K562 (cell line): ENCODE measurements at regions not wholly inside any gene's neighbourhood (a gene's known extent, or its start where the extent isn't known, plus 50 kb on each side); places are given as distances from the start of the nearest gene placed in this dataset.

Source experiments
- ATAC-seq: fragments of 200-7000 bp; cut with Tn5 transposase; 3 replicates; pipeline ENCODE4 v1.9.1; 2020; ENCODE audit warnings: moderate library complexity
- BruUV-seq: library from RNA; stranded (reverse); fragments of 400-500 nt; replicated peaks from 2 replicates; lab custom pipeline; 2021; lab: Mats Ljungman, UMichigan
- CTCF ChIA-PET: fragments of 300-600 bp; formaldehyde crosslinking; extraction: SDS; loops from one replicate; lab custom pipeline; 2021; ENCODE audit warnings: low intra/inter-chr PET ratio; lab: Yijun Ruan, JAX
- POLR2A ChIA-PET: fragments of 300-600, 350-650 bp; sonication (Branson Sonifier 250); formaldehyde crosslinking; extraction: SDS; loops from one replicate; lab custom pipeline; 2021; ENCODE audit warnings: antibody characterized with exemption, inconsistent platforms; lab: Yijun Ruan, JAX
- DNase-seq, 4 experiments: peaks; one replicate each; pipeline versions ENCODE4 v3.0.0 to v3.0.0-alpha.2; 2011 to 2018; ENCODE audit warnings: low spot score in 3 of 4, mixed read lengths in 3 of 4; ENCODE audit errors: extremely low read depth in 1 of 4
- FAIRE-seq: peaks from 2 replicates; lab custom pipeline; 2011; peaks lifted over from hg19 to GRCh38; lab: Jason Lieb, UNC
- H2AFZ ChIP-seq: 2 replicates; pipeline ENCODE4 v1.6.0; 2011; ENCODE audit warnings: low read depth, low read length, control low read depth, inconsistent platforms
- H3K27ac ChIP-seq: fragments of 200-600 bp; 3 replicates; pipeline ENCODE4 v1.8.0; 2011; ENCODE audit warnings: low read depth, mild to moderate bottlenecking, control low read depth, inconsistent platforms, low read length, moderate library complexity, mixed read lengths; ENCODE audit errors: extremely low read depth
- H3K27me3 ChIP-seq, 2 experiments: fragments of 300-600 bp in 1 of 2; 2 replicates in 1 of 2; 3 replicates in 1 of 2; pipeline versions ENCODE4 v1.6.0 to v1.8.0; 2011; ENCODE audit warnings: inconsistent platforms in 2 of 2, low read length in 2 of 2, mild to moderate bottlenecking in 1 of 2, mixed read lengths in 1 of 2, moderate library complexity in 1 of 2; ENCODE audit not compliant: control insufficient read depth in 2 of 2, insufficient read depth in 2 of 2
- H3K36me3 ChIP-seq: fragments of 300-600 bp; 3 replicates; pipeline ENCODE4 v1.8.0; 2011; ENCODE audit warnings: mild to moderate bottlenecking, low read length, inconsistent platforms; ENCODE audit not compliant: control insufficient read depth, insufficient read depth
- H3K4me1 ChIP-seq, 2 experiments: fragments of 200-600 bp in 1 of 2; replicated peaks in 1 of 2; 2 replicates in 1 of 2; 3 replicates in 1 of 2; pipeline versions ENCODE4 v1.5.1 to v1.8.0; 2011; ENCODE audit warnings: inconsistent platforms in 2 of 2, low read length in 2 of 2, mild to moderate bottlenecking in 1 of 2, mixed read lengths in 1 of 2, moderate library complexity in 1 of 2; ENCODE audit not compliant: control insufficient read depth in 2 of 2, insufficient read depth in 2 of 2
- H3K4me2 ChIP-seq: 2 replicates; pipeline ENCODE4 v1.6.1; 2011; ENCODE audit warnings: low read length, control low read depth, inconsistent platforms, mixed read lengths; ENCODE audit not compliant: insufficient read depth
- H3K4me3 ChIP-seq: fragments of 200-600 bp; sonication (generic), shearing (Covaris generic); 2 replicates; pipeline ENCODE4 v1.5.1; 2016; ENCODE audit warnings: control low read depth, inconsistent platforms
- H3K79me2 ChIP-seq: fragments of 200-600 bp; 3 replicates; pipeline ENCODE4 v1.8.0; 2011; ENCODE audit warnings: low read length, inconsistent platforms; ENCODE audit not compliant: control insufficient read depth, insufficient read depth
- H3K9ac ChIP-seq, 2 experiments: 2 replicates each; pipeline versions ENCODE4 v1.6.0 to v1.6.1; 2011; ENCODE audit warnings: low read depth in 2 of 2, low read length in 2 of 2, control low read depth in 1 of 2, inconsistent platforms in 1 of 2, mild to moderate bottlenecking in 1 of 2, mixed read lengths in 1 of 2; ENCODE audit not compliant: insufficient read depth in 1 of 2
- H3K9me1 ChIP-seq: one replicate; pipeline ENCODE4 v1.6.0; 2011; ENCODE audit warnings: inconsistent platforms, mild to moderate bottlenecking, low read length, moderate library complexity; ENCODE audit not compliant: control insufficient read depth, insufficient read depth
- H3K9me3 ChIP-seq: replicated peaks from 2 replicates; pipeline ENCODE4 v1.5.1; 2011; ENCODE audit warnings: low read depth, low read length, inconsistent platforms; ENCODE audit not compliant: control insufficient read depth, insufficient read depth
- H4K20me1 ChIP-seq: replicated peaks from 2 replicates; pipeline ENCODE4 v1.6.1; 2011; ENCODE audit warnings: low read length, inconsistent platforms, mixed read lengths; ENCODE audit not compliant: control insufficient read depth, insufficient read depth
- FUS ChIP-seq: fragments of 200-400 bp; formaldehyde crosslinking; optimal IDR thresholded peaks from 2 replicates; pipeline ENCODE3; 2017; ENCODE audit warnings: low read depth, low read length
- HOXB6 ChIP-seq: fragments of 250-450 bp; sonication (Bioruptor Pico); IDR thresholded peaks from 2 replicates; pipeline ENCODE4 v1.5.1; 2022; ENCODE audit warnings: mild to moderate bottlenecking, borderline replicate concordance
- KDM2B ChIP-seq: fragments of 250-450 bp; sonication (Bioruptor Pico); IDR thresholded peaks from 2 replicates; pipeline ENCODE4 v1.8.0; 2021; ENCODE audit warnings: mild to moderate bottlenecking, moderate library complexity
- KDM4B ChIP-seq, 2 experiments: fragments of 450-650 bp in 1 of 2; sonication (generic) in 1 of 2; IDR thresholded peaks; 2 replicates each; pipeline ENCODE4 v1.6.1; 2016 to 2017; ENCODE audit warnings: borderline replicate concordance in 2 of 2, antibody characterized with exemption in 1 of 2, low read depth in 1 of 2, mild to moderate bottlenecking in 1 of 2
- KHSRP ChIP-seq: fragments of 450-650 bp; IDR thresholded peaks from 2 replicates; pipeline ENCODE4 v1.6.1; 2017
- MTA2 ChIP-seq: fragments of 450-650 bp; IDR thresholded peaks from 2 replicates; pipeline ENCODE4 v1.6.1; 2016; ENCODE audit warnings: low read depth
- PCBP2 ChIP-seq: fragments of 200-400 bp; formaldehyde crosslinking; IDR thresholded peaks from 2 replicates; pipeline ENCODE4 v1.6.1; 2018; ENCODE audit warnings: low read length, low read depth, mild to moderate bottlenecking, moderate library complexity; ENCODE audit not compliant: poor library complexity, severe bottlenecking
- PML ChIP-seq: IDR thresholded peaks from 2 replicates; pipeline ENCODE4 v1.6.1; 2012; ENCODE audit warnings: low read length, inconsistent platforms
- PYGO2 ChIP-seq: fragments of 450-650 bp; IDR thresholded peaks from 2 replicates; pipeline ENCODE4 v1.6.1; 2016; ENCODE audit warnings: mild to moderate bottlenecking, missing genetic modification characterization, moderate library complexity, missing compliant biosample characterization
- RBBP5 ChIP-seq: fragments of 200-600 bp; sonication (generic); IDR thresholded peaks from 2 replicates; pipeline ENCODE4 v1.6.1; 2012; ENCODE audit warnings: borderline replicate concordance, mild to moderate bottlenecking, low read length, control low read depth, inconsistent platforms; ENCODE audit not compliant: insufficient read depth, poor library complexity, severe bottlenecking
- SIN3B ChIP-seq: fragments of 450-650 bp; IDR thresholded peaks from 2 replicates; pipeline ENCODE4 v1.6.1; 2017; ENCODE audit warnings: low read depth, mild to moderate bottlenecking, moderate library complexity
- SMC3 ChIP-seq: conservative IDR thresholded peaks from 2 replicates; pipeline ENCODE4 v1.6.1; 2011; ENCODE audit warnings: low read depth, low read length, improper control_type of control experiment; ENCODE audit not compliant: insufficient read depth
- ZNF589 ChIP-seq: fragments of 200-800 bp; sonication (Bioruptor generic); IDR thresholded peaks from 2 replicates; pipeline ENCODE4 v1.6.1; 2016; ENCODE audit warnings: low read depth, missing genetic modification characterization, missing compliant biosample characterization
- WGBS: fragments of 100-300 bp; shearing (Covaris generic); methylation state at CpG from one replicate; pipeline ENCODE4 v1.1.6; 2016; ENCODE audit warnings: low coverage, mixed read lengths; ENCODE audit not compliant: insufficient coverage; ENCODE audit errors: missing lambda C conversion rate; 5-methylcytosine and 5-hydroxymethylcytosine counted together
- in situ Hi-C: fragments of 300-500 bp; cut with MboI; formaldehyde crosslinking; loops from 4 replicates; pipeline ENCODE4 v1.15.0; 2018; ENCODE audit warnings: inconsistent platforms, mixed read lengths
- intact Hi-C: fragments of 100-400 bp; cut with micrococcal nuclease; formaldehyde crosslinking; loops from 2 replicates; pipeline ENCODE4 v1.14.2; 2022
- TF ChIP-seq, protein P1 (sequence below): sonication (generic); formaldehyde crosslinking; IDR thresholded peaks from 2 replicates; pipeline ENCODE4 v1.8.0; 2022; ENCODE audit warnings: missing genetic modification reagents, mild to moderate bottlenecking, borderline replicate concordance
- TF ChIP-seq, protein P2 (sequence below): fragments of 250-450 bp; sonication (Bioruptor Pico); IDR thresholded peaks from 2 replicates; pipeline ENCODE4 v1.6.1; 2021; ENCODE audit warnings: mild to moderate bottlenecking
- TF ChIP-seq, protein P3 (sequence below): sonication (generic); formaldehyde crosslinking; IDR thresholded peaks from 2 replicates; pipeline ENCODE4 v1.8.0; 2022; ENCODE audit warnings: mild to moderate bottlenecking, missing genetic modification reagents

DNA sequence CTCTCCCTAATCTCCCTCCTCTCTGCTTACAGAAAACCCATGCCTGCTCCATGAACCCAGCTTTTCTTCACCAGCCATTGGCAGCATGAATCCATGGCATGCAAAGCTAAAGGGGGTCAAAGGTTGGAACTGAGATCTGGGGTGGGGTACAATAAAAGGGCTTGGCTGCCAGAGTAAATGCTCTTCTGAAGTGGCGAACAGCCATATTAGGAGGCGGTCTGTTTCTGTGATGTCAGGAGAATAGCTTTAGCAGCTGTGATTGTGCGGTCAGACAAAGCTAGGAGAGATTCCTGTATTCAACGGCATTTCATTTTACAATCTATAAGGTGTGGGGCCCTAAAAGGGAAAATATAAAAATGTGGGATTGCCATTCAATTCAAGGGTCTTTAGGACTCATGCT, 71.7 kb upstream of the TMPRSS2 start:
- H3K4me2 ChIP-seq = no peak overlapping the region

DNA sequence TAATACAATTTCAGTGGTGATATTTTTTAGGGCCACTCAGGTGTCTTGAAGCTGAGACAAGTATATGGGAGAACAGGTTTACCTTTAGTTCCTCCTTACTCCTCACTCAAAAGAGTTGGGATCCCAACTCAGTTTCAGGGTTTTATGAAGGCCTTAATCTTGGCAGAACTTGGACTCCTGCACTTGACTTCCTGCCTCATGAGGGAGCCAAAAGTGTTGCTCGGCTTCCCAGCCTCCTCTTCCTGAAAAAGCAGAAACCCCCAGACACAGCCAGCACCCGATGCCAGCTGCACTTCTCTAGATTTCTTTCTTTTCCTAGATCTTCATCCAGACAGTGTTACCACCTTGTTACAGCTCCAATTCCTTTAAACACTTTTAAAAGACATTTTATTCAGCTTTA, 70.8 kb upstream of the TMPRSS2 start:
- H3K79me2 ChIP-seq = no peaks in the 10 kb centered on the region
- POLR2A ChIA-PET = interaction anchor here (2.3 kb wide), 1 partner anchor 12 kb away, joined by 6 read pairs; no protein-coding TSS in a partner anchor
- CTCF ChIA-PET = no interaction called here
- H2AFZ ChIP-seq = no peak overlapping the region
- no peaks in the 10 kb centered on the region for H3K9me1 ChIP-seq
- H3K27me3 ChIP-seq = no peaks in the 10 kb centered on the region; a peak in 1 of 5 replicates
- H3K4me3 ChIP-seq = no peak overlapping the region
- in situ Hi-C loops = no loop called here
- no peaks in the 10 kb centered on the region for H4K20me1 ChIP-seq
- no peak for ATAC-seq
- no peak for FAIRE-seq
- no peak overlapping the region for H3K27ac ChIP-seq
- 0% methylated on average over 2 of the region's 2 CpGs for WGBS
- BruUV-seq = no TSS peak
- DNase-seq = no peak
- no peaks in the 10 kb centered on the region for H3K36me3 ChIP-seq
- no peak overlapping the region for H3K4me2 ChIP-seq
- intact Hi-C loops = no loop called here
- no peaks in the 10 kb centered on the region for H3K4me1 ChIP-seq
- no peaks in the 10 kb centered on the region for H3K9me3 ChIP-seq
- no peak overlapping the region for H3K9ac ChIP-seq
- TF ChIP-seq KDM2B (CRISPR knock-in tag) (no peak), FUS (no peak), KHSRP (no peak), SIN3B (no peak), MTA2 (no peak), PML (no peak), KDM4B (IDR thresholded peaks at IDR 0.05; ENCODE audit: borderline replicate concordance in 2 of 2, low read depth in 1 of 2) (no peak), PCBP2 (no peak), HOXB6 (no peak), SMC3 (no peak), ZNF589 (CRISPR knock-in tag) (no peak)
- TF ChIP-seq, protein P1, sequence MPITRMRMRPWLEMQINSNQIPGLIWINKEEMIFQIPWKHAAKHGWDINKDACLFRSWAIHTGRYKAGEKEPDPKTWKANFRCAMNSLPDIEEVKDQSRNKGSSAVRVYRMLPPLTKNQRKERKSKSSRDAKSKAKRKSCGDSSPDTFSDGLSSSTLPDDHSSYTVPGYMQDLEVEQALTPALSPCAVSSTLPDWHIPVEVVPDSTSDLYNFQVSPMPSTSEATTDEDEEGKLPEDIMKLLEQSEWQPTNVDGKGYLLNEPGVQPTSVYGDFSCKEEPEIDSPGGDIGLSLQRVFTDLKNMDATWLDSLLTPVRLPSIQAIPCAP (CRISPR knock-in tag) = no peak
- TF ChIP-seq, protein P2, sequence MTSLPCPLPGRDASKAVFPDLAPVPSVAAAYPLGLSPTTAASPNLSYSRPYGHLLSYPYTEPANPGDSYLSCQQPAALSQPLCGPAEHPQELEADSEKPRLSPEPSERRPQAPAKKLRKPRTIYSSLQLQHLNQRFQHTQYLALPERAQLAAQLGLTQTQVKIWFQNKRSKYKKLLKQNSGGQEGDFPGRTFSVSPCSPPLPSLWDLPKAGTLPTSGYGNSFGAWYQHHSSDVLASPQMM (CRISPR knock-in tag) = no peak
- TF ChIP-seq, protein P3, sequence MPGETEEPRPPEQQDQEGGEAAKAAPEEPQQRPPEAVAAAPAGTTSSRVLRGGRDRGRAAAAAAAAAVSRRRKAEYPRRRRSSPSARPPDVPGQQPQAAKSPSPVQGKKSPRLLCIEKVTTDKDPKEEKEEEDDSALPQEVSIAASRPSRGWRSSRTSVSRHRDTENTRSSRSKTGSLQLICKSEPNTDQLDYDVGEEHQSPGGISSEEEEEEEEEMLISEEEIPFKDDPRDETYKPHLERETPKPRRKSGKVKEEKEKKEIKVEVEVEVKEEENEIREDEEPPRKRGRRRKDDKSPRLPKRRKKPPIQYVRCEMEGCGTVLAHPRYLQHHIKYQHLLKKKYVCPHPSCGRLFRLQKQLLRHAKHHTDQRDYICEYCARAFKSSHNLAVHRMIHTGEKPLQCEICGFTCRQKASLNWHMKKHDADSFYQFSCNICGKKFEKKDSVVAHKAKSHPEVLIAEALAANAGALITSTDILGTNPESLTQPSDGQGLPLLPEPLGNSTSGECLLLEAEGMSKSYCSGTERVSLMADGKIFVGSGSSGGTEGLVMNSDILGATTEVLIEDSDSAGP (CRISPR knock-in tag) = no peak

More for the DNA sequence above, 71.7 kb upstream of the TMPRSS2 start:
- DNase-seq (no peak), ATAC-seq (no peak), FAIRE-seq (no peak)
- ChIA-PET POLR2A (interaction anchor here (2.3 kb wide), 1 partner anchor 12 kb away, joined by 6 read pairs; no protein-coding TSS in a partner anchor), CTCF (no interaction called here)
- no peaks in the 10 kb centered on the region for H4K20me1 ChIP-seq
- in situ Hi-C loops = no loop called here
- BruUV-seq = no TSS peak
- TF ChIP-seq RBBP5 (no peak), PYGO2 (no peak)
- no peak overlapping the region for H3K27ac ChIP-seq
- no peaks in the 10 kb centered on the region for H3K79me2 ChIP-seq
- 1% methylated on average over 4 of the region's 4 CpGs for WGBS
- H3K4me1 ChIP-seq = no peaks in the 10 kb centered on the region
- no peak overlapping the region for H2AFZ ChIP-seq
- H3K9ac ChIP-seq = no peak overlapping the region
- intact Hi-C loops = no loop called here
- no peaks in the 10 kb centered on the region; a peak in 1 of 5 replicates for H3K27me3 ChIP-seq
- H3K9me3 ChIP-seq = no peaks in the 10 kb centered on the region
- H3K9me1 ChIP-seq = no peaks in the 10 kb centered on the region
- H3K4me3 ChIP-seq = no peak overlapping the region
- H3K36me3 ChIP-seq = no peaks in the 10 kb centered on the region
